ENCODE measurements at regions not wholly inside any gene's neighbourhood (a gene's known extent, or its start where the extent isn't known, plus 50 kb on each side); places are given as distances from the start of the nearest gene placed in this dataset.

DNA sequence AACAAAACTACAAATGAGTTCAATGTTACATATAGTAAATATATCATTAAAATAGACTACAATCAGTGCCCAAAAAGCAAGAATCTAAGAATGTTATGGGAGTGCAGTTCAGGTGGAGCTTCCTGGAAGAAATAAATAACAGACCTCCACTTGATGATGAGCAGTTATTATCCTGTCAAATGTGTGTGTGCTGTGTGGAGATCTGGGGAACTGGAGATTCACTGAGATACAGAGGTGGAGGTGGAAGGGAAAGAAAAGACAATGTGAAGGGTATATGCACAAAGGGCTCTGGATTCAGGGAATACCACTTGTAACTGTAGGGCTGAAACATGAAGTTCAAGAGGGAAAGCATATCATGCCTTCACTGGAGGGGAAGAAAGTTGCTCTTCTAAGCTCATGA is 331.1 kb downstream of the SEMA3D start:
- TF ChIP-seq POLR2AphosphoS5 (IDR thresholded peaks at IDR 0.05; ENCODE audit: low read depth, low read length) (no peak), SIN3A (IDR thresholded peaks at IDR 0.05; ENCODE audit: borderline replicate concordance, insufficient read depth, low read length) (no peak)

Data from PFSK-1 (cell line).